Lung (tissue), 11 donors: ENCODE measurements at regions not wholly inside any gene's neighbourhood (a gene's known extent, or its start where the extent isn't known, plus 50 kb on each side); places are given as distances from the start of the nearest gene placed in this dataset.

Experiments used
- ATAC-seq: fragments of 200-7000 bp; cut with Tn5 transposase; one replicate; pipeline ENCODE4 v1.9.1; 2020; ENCODE audit warnings: moderate number of reproducible peaks; ENCODE audit not compliant: insufficient read depth, low FRiP score
- DNase-seq, 3 donors: peaks; one replicate each; pipeline ENCODE4 v3.0.0-alpha.2; 2013 to 2017
- H3K27ac ChIP-seq, 2 donors: one replicate each; pipeline ENCODE4 v1.5.1; 2013; ENCODE audit warnings: mild to moderate bottlenecking in 2 of 2, moderate library complexity in 2 of 2, control low read depth in 1 of 2, inconsistent platforms in 1 of 2, low read depth in 1 of 2, low read length in 1 of 2
- H3K27me3 ChIP-seq, 3 donors: one replicate each; pipeline ENCODE4 v1.5.1; 2013; ENCODE audit warnings: low read length in 2 of 3; ENCODE audit not compliant: control insufficient read depth in 3 of 3, insufficient read depth in 3 of 3
- H3K36me3 ChIP-seq, 4 donors: one replicate each; pipeline ENCODE4 v1.5.1; 2013; ENCODE audit warnings: low read length in 4 of 4, mild to moderate bottlenecking in 1 of 4, moderate library complexity in 1 of 4; ENCODE audit not compliant: control insufficient read depth in 4 of 4, insufficient read depth in 4 of 4
- H3K4me1 ChIP-seq, 5 donors: one replicate each; pipeline ENCODE4 v1.5.1; 2013; ENCODE audit warnings: low read length in 5 of 5, mild to moderate bottlenecking in 2 of 5, moderate library complexity in 1 of 5; ENCODE audit not compliant: control insufficient read depth in 5 of 5, insufficient read depth in 5 of 5
- H3K4me3 ChIP-seq: one replicate; pipeline ENCODE4 v1.5.1; 2013; ENCODE audit warnings: mild to moderate bottlenecking, control low read depth, moderate library complexity
- H3K9ac ChIP-seq, 2 donors: one replicate each; pipeline ENCODE4 v1.5.1; 2013; ENCODE audit warnings: low read length in 2 of 2, control low read depth in 1 of 2; ENCODE audit not compliant: insufficient read depth in 1 of 2
- H3K9me3 ChIP-seq, 4 donors: one replicate each; pipeline ENCODE4 v1.5.1; 2013; ENCODE audit warnings: low read length in 3 of 4, mild to moderate bottlenecking in 1 of 4, moderate library complexity in 1 of 4; ENCODE audit not compliant: control insufficient read depth in 4 of 4, insufficient read depth in 3 of 4
- WGBS, 2 donors: extraction: QIAGEN DNeasy Blood & Tissue Kit; methylation state at CpG; one replicate each; pipeline ENCODE4 v1.1.7; 2013; 5-methylcytosine and 5-hydroxymethylcytosine counted together
- TF ChIP-seq, protein P1 (sequence below): IDR thresholded peaks from 2 replicates; pipeline ENCODE4 v1.5.1; 2012; ENCODE audit warnings: mild to moderate bottlenecking; ENCODE audit errors: control extremely low read depth, extremely low read depth
- donor health status: control.
- donor health status: control.
- donor health status: Bipolar disorder and iron deficiency.
- donor health status: healthy.
- donor health status: DM: yes; HTN: yes; CAD: no.

DNA sequence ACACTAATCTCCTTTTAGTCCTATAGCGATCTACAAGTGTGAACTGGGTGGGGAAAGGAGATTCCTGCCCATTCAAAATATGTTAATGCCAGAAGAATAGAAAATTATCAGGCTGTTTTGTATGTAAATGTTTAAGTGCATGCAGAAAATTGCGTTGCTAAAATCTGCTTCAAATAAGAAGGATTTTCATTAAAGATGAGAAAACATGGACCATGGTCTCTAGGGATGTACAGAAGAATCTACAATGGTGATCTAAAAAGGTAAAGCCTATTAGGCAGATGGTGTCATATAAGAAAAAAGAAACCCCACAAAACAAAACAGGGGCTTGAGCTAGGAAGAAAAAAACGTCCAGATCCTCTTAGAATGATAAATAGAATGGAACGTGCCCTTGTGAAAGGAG, 287.5 kb upstream of the ROBO1 start:
- TF ChIP-seq, protein P1, sequence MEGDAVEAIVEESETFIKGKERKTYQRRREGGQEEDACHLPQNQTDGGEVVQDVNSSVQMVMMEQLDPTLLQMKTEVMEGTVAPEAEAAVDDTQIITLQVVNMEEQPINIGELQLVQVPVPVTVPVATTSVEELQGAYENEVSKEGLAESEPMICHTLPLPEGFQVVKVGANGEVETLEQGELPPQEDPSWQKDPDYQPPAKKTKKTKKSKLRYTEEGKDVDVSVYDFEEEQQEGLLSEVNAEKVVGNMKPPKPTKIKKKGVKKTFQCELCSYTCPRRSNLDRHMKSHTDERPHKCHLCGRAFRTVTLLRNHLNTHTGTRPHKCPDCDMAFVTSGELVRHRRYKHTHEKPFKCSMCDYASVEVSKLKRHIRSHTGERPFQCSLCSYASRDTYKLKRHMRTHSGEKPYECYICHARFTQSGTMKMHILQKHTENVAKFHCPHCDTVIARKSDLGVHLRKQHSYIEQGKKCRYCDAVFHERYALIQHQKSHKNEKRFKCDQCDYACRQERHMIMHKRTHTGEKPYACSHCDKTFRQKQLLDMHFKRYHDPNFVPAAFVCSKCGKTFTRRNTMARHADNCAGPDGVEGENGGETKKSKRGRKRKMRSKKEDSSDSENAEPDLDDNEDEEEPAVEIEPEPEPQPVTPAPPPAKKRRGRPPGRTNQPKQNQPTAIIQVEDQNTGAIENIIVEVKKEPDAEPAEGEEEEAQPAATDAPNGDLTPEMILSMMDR, result no peak
- DNase-seq, result no peak
- Histone ChIP-seq H3K9me3 (no peaks in the 10 kb centered on the region), H3K36me3 (no peaks in the 10 kb centered on the region), H3K27me3 (no peaks in the 10 kb centered on the region), H3K27ac (no peak overlapping the region), H3K4me1 (no peaks in the 10 kb centered on the region), H3K9ac (no peak overlapping the region), H3K4me3 (no peak overlapping the region)
- WGBS, 2 donors, result 57 to 66% methylated on average over 4 of the region's 4 CpGs
- ATAC-seq, result no peak

DNA sequence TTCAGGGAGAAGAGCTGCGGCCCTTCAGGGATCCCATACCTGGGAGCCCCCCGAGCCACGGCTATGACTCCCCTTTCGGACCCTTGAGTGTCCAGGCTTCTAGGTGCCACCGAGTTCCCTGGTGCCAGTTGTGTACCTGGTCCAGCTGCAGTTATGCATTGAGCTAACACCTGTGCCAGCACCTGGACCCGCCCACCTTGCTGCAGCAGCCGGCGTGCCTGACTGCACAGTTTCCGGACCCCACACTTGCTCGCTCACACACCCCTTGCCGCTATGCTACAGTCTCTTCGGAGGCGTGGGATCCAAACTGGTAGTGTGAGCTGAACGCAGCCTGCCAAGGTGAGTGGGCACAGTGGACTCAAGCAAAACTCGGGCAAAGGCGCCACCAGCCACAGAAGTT, 284.5 kb upstream of the ROBO1 start:
- H3K4me1 ChIP-seq, result no peaks in the 10 kb centered on the region
- 93 to 95% methylated on average over 16 of the region's 16 CpGs for WGBS, 2 donors
- no peak overlapping the region for H3K9ac ChIP-seq
- TF ChIP-seq, protein P1, result no peak
- no peak for DNase-seq
- H3K36me3 ChIP-seq, result no peaks in the 10 kb centered on the region
- no peak overlapping the region for H3K4me3 ChIP-seq
- H3K27ac ChIP-seq, result no peak overlapping the region
- no peaks in the 10 kb centered on the region for H3K9me3 ChIP-seq
- no peak for ATAC-seq
- H3K27me3 ChIP-seq, result no peaks in the 10 kb centered on the region

DNA sequence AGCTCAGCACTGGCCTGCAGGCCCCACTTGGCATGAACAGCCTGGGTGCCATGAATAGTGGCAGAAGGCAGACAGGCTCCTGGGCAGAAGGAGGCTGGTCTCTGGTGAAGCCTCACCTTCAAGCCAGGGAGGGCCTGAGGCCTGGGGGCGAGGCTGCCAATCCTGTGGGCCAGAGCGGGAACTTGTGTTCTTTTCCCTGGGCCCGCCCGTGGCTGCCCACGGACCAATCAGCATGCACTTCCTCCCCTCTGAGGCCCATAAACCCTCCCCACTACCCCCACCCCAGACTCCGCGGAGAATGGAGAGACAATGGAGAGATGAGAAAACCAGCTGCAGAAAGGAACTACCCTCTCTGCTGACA, 283.8 kb upstream of the ROBO1 start:
- Histone ChIP-seq H3K9ac (no peak overlapping the region), H3K9me3 (no peaks in the 10 kb centered on the region), H3K4me1 (no peaks in the 10 kb centered on the region), H3K4me3 (no peak overlapping the region), H3K27ac (no peak overlapping the region), H3K27me3 (no peaks in the 10 kb centered on the region), H3K36me3 (no peaks in the 10 kb centered on the region)
- ATAC-seq (no peak), DNase-seq (no peak)
- WGBS, 2 donors, result 93 to 100% methylated on average over 7 of the region's 7 CpGs
- TF ChIP-seq, protein P1, result no peak

DNA sequence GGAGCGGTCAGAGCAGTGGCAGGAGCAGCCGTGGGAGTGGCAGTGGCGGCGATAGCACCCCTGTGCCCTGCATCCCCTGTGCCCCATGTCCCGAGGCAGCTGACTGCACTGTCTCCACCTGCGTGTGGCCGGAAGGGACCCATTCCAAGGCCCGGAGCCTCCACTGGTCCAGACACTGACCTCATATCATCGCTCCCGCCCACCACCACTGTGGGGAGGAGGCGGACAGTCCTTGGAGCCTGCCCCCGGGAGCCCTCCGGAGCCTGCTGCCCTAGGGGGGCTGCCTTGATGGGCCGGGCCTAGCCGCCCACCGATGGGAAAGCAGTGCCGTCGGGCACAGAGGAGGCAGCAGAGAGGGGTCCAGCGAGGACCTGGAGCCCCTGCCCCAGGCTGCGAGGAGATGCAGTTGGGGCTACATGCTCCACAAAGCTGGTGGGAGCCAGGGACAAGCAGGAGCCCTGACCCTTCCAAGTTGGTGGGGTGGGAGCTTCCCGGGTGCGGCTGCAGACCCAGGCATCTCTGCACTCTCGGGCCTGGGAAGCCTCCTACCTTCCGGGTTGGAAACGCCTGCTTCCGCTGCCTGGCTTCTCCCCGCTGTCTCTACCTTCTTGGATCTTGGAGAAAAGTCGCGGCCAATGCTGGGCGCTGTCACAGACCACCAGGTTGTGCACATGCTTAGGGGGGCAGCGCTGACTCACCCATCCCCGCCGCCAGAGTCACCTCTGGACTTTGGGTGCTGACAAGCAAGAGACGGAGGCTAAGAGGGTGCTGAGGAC, 283.2 kb upstream of the ROBO1 start:
- no peak overlapping the region for H3K4me3 ChIP-seq
- DNase-seq (no peak), ATAC-seq (no peak)
- TF ChIP-seq, protein P1, result no peak
- H3K9me3 ChIP-seq, result no peaks in the 10 kb centered on the region
- no peaks in the 10 kb centered on the region for H3K36me3 ChIP-seq
- WGBS, 2 donors, result 91 to 93% methylated on average over 33 to 34 of the region's 34 CpGs
- H3K4me1 ChIP-seq, result no peaks in the 10 kb centered on the region
- H3K27me3 ChIP-seq, result no peaks in the 10 kb centered on the region
- H3K27ac ChIP-seq, result no peak overlapping the region
- no peak overlapping the region for H3K9ac ChIP-seq
